Caki2 (cell line): ENCODE measurements at regions not wholly inside any gene's neighbourhood (a gene's known extent, or its start where the extent isn't known, plus 50 kb on each side); places are given as distances from the start of the nearest gene placed in this dataset.

ENCODE experiments used
- DNase-seq: peaks from one replicate; pipeline ENCODE4 v3.0.0-alpha.2; 2015; ENCODE audit warnings: low read depth
- in situ Hi-C: cut with HindIII; loops from 2 replicates; pipeline ENCODE4 v1.10.0; 2016; ENCODE audit warnings: low sequenced_read_pairs, low pct_unique_long_range_greater_than_20kb, mixed read lengths

DNA sequence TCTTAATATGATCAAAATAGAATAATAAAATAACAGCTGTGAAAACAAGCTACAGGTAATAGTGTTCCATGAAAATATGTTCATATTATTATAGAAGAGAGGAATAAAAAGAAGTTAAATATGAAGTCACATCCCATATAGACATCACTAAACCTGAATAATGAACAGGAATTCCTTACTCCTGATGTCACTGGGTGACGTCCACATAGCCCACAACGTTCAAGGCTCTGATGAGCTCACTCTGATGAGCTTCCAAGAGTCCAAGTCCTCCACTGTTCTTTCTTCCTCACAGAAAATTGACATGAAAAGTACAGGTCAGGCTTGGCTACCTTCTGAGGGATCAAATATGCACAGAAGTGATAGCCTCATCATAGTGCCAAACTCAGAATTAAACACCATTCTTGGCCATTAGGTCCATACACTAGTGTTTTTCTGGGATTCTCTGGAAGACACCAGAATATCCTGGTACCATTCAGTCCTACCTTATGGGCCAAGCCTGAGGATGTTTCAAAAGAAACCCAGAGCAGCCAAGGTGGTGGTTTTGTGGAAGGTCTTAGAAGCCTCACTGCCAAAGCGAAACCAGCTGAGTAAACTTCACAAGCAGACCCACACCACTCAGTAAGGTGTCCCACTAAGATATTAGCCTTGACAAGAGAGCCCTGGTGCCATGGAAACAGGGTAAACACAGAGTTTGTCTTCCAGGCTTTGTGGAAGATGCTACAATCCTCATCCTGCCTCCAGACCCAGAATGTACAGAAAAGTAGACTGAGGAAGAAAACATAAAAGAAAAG lies 138.4 kb upstream of the HHIP start:
- DNase-seq, result no peak

DNA sequence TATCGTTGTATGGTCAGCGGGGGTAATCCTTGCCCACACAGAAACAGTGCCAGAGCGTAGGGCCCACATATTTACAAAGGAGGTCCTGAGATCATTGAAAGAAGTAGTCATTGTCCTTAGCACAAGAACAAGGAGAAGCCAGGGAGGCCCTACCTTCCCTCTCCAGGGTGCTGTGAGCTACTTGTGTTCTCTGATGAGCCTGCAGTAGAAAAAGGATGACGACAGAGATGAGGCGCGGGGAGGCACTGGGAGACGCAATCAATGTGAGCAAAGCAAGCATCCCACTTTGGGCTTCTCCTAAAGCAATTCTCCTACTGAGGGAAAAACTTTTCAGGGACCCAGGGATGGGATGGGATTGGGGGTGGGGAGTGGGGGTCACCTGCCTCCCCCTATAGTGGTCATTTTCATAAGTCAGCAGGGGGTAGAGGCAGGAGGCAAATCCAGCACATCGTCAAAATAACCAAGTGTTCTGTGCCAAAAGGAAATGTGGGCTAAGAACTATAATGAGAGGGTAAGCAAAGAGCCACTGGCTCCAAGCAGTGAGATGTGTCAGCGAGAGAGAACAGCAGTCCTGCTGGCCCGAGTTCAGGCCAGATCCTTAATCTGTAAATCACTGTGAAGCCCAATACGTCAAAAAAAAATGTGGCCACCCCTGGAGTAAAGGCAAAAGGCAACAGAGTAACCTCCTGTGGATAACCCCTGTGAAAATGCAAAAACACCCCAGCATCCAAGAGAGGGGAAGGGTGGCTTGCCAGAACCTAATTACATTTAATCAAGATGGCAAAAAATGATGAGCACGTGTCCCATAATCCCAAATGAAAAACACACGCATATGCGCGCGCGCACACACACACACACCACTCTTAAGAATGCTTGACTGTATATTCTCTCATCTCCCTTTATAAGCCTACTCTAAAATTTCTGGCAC lies 136.6 kb upstream of the HHIP start:
- in situ Hi-C loops, result no loop called here
- no peak for DNase-seq

More for the DNA sequence above, 138.4 kb upstream of the HHIP start:
- in situ Hi-C loops, result no loop called here

DNA sequence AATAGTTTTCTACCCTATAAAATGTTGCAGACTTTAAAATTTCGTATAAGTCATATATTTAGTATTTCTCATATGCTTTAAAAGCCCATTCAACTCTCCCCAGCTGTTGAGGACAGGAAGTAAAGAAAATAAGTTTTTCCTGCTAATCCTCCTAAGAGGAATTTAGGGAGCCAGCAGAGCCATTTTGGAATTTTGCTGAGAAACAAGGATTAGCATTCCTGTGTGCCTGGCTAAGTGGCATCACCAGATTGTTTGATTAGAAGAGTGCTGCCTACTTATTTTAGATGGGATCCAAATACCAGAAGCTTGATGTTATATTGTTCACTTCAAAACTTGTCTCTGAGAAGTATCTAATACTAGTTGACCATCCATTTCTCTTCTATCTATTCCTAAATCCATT lies 131.2 kb upstream of the HHIP start:
- DNase-seq, result no peak
- in situ Hi-C loops, result no loop called here

DNA sequence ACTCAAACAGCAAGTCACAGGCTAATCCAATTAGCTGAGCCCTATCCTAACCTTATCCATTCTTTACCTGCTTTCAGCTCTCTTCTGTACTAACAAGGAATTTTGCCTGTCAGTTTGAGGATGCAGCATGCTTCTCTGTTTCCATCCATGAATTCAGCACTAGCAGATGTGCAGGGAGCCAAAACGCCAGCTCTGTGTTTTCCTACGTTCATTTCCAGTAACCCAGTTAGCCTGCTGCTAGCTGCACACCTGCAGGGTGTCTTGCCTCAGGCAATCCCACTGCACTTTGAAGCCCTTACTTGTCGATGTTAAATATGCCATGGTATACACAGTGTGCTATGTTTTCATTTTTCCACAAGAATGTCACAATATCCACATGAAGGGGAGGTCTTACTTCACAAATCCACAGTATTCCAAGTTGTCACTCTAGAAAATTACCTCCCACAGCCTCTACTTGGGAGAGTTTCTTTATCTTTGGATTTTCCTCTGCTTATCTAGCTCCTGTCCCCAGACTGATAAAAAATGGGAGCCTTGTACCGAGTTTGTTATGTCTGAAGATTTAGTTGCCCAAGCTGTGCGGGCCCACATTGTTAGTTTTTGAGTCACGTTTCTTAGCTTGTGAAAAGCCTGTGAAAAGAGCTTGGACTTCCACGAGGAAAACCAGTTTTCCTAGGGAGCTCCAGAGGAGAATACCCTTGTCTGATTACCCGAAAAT lies 127.6 kb upstream of the HHIP start:
- in situ Hi-C loops, result no loop called here
- DNase-seq, result no peak

DNA sequence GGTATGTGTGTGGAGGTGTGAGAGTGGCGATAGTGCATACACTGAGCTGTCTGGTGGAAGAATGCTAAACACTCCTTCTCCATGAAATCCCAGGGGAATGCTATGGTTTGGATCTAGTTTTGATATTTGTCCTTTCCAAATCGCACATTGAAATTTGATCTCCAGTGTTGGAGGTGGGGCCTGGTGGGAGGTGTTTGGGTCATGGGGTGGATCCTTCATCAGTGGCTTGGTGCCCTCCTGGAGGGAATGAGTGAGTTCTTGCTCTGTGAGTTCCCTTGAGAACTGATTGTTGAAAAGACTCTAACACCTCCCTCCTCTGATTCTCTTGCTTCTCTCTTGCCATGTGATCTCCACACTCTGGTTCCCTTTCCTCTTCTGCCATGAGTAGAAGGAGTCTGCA lies 114.1 kb upstream of the HHIP start:
- in situ Hi-C loops, result no loop called here

DNA sequence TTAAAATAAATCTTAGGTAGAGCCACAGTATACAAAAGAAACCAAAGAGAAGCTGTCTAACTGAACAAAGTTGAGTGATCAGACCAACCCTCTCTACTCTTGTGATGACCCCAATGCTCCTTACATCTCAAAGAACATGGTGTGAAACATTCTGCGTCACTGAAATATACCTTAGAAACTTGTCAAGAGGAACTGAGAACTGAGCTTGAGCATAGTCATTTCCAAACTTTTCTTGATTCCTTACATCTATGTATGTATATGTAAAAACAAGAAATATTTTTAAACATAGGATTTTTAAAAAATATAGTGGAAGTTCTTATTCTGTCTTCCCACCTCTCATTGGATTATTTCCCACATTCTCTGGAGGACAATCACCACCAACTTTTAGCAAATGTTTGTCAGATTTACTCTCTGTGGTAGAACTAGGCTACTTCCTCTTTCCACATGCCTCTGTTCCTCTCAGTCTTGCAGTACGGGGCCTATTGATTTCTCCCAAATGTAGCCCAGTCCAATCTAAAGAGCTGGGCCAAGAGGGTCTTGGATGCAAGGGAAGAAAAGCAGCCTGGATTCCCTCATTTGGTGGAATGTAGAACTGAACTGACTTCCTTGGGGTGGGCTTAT lies 98.2 kb upstream of the HHIP start:
- no peak for DNase-seq
- in situ Hi-C loops, result no loop called here

More for the DNA sequence above, 114.1 kb upstream of the HHIP start:
- no peak for DNase-seq

DNA sequence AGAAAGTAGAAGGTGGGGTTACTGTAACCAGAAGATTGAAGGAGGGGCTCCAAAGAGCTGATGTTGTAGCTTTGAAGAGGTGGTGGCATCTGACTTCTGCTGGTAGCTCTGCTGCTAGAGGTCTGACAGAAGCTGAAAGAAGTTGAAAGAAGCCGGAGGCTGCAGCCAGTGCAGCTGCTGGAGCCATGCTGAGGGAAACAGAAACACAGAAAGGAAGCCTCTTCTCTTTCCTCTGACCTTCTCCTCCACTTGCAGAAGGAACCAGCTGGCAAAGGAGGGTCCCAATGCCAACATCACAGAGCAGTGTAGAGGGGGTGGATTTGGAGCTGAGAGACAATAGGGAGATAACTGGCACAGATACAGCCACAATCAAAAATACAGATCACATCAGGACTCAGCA lies 89.3 kb upstream of the HHIP start:
- DNase-seq, result no peak
- in situ Hi-C loops, result no loop called here

DNA sequence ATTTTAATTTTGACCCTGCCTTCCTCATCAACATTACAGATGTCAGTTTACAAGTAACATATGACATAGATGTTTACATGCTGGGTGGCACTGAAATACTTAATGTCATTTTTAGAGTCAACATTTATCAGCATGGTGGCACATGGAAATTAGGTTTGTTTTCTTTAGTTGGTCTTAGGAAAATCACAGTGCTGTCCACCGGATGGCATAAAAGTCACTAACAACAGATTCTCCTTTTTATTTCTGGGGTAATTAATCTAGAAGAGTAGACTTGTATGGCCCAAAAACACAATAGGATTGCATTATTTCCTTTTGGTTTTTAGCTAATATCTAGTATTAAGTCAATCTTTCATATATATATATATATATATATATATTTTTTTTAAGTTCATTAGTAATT lies 88.6 kb upstream of the HHIP start:
- DNase-seq, result no peak
- in situ Hi-C loops, result no loop called here

DNA sequence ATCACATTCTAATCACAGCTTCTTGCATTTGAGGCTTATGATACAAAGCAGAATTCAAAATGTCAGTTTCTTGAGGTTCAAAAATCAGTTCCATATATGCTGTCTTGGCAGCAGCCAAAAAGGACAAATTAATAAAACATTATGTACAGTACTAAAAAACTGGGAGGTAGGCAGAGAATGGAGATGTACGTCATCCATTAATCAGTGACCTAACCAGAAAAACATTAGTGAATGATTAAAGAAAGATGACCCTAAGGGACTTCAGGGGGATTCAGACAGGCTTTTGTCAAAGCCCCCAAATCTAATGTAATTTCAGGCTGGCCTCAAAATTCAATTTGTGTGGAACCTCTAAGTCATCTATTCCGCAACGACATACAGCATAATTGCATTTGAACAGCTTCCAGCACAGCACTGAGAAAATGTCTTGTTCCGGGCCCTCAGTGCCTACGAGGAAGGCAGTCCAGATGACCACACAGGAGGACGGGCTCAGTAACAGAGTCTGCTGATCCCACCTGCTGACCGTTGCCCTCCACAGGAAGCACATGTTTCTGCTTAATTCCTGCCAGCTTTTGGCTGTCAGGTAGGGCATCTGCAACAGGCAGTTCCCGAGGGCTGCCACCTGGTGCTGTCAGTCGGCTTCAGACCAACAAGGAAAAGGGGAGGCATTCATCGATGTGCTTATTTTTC lies 83.8 kb upstream of the HHIP start:
- peak; percentile 20 for DNase-seq

DNA sequence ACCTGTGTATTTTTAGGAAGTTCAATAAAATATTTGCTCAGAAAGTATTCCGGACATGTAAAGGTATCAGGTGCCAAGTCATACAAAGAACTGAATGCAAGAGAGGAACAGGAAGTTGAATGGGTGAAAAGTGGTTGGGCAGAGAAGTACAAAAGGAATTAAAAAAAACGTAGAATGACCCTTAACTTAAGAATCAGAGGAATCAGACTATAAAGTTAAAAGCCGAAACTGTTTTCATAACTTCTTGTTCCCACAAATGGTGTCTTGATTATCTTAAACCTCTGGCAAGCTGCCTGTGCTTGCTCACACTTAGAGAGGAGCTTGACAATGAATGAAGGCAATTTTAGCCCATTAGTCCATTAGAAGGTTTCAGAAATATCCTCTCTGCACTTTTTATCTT lies 81.6 kb upstream of the HHIP start:
- in situ Hi-C loops, result no loop called here
- no peak for DNase-seq

More for the DNA sequence above, 83.8 kb upstream of the HHIP start:
- in situ Hi-C loops, result no loop called here

DNA sequence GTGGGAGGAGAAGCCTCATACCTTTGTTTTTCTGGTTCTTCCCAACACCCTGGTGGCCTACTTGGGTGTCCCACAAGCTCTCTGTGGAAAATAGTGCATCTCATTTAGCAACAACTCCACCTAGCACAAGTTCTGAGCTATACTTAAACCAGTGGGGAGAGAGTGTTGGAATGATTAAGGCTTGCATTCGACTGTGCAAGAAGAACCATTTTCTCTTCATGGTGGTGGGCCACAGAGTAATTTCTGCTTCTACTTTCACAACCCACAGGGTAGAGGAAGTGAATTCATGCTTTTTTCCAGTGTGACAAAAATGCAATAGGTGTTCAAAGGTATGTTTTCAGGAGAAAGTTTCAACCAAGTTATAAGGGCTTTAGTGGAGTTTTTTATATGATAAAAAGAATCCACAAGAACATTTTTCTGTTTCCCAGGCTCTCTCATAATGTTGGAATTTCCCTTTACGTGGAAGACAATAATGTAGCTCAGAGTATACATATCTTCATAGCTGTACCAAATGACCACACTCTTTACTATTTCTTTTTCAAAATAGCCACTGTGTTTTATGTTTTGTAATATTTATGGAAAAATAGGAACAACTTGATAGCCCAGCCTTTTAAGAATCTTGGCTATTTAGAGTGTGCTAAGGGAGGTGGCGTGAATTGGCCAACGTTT lies 80.3 kb upstream of the HHIP start:
- in situ Hi-C loops, result no loop called here
- DNase-seq, result no peak

DNA sequence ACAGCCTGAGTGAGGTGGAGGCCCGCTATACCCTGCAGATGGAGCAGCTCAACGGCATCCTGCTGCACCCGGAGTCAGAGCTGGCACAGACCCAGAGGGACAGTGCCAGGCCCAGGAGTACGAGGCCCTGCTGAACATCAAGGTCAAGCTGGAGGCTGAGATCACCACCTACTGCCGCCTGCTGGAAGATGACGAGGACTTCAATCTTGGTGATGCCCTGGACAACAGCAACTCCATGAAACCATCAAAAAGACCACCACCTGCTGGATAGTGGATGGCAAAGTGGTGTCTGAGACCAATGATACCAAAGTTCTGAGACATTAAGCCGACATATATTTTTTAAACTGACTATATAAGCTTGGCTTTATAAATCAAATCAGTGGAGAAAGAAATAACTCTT lies 73.3 kb upstream of the HHIP start:
- no peak for DNase-seq
- in situ Hi-C loops, result no loop called here

DNA sequence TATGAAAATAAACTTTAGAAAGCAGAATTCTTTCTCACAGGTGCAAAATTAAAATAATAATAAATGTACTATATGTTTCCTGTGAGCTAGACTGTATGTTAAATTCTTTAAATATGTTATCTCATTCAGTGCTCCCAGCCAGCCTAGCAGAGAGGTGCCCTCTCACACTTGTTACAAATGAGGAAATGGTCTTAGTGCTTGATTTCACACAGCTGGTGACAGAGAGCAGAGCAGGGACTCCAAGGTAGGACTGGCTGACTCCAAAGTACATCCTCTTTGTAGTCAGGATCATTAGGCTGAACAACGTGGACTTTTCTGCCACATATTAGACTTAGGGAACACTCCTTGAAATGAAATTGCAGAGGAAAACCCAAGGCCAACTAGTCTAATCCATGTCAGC lies 72.0 kb upstream of the HHIP start:
- in situ Hi-C loops, result no loop called here
- no peak for DNase-seq

DNA sequence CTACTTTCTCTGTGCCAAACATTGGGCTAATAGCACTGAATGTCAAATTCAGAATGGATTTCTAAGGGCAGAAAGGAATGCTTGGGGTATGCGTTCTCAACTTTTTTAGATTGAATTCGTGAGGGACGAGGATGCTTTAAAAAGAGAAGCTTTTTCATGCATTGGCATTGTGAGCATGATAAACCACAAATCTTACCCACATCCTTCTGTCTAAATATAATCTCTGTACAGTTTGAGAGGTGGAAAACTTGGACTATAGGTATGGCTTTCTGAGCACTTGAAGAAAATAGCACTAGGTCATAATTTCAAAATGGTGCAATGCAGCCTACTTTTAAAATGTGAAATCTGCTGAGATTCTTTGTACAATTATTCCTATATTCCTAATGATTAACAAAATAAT lies 71.4 kb upstream of the HHIP start:
- in situ Hi-C loops, result no loop called here
- no peak for DNase-seq

DNA sequence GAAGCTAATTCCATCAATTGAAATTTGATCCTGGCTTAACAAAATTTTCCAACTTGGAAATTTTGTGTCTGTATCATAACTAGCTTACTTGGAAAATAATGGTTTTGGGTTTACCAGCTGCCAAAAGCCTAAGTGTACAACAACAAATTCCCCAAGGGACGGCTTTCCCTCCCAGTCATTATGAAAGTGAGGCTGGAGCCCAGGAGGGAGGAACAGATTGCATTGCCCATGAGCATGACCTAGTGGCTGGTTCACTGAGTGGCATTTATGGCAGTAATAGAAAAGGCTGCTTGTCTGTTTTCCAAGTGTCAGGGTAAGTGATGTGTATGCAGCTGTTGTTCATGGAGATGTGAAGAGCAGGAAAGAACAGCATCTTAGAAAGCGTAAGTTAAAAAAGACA lies 70.8 kb upstream of the HHIP start:
- no peak for DNase-seq
- in situ Hi-C loops, result no loop called here

DNA sequence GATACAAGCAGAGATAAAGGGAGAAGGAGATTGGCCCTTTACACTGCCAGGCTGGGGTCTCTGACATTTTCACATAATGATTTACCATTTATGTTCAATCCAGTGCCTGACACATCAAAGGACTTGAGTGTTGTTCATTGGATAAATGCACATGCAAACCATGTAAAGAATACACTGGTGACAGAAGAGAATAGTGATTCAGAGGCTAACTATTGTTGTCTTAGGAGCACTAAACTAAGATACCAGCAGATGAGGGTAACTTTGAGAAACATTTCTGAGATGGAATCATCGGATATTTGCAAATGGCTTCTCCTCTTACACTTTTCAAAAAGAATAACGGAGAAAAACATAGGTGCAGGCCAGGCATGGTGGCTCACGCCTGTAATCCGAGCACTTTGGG lies 67.3 kb upstream of the HHIP start:
- in situ Hi-C loops, result no loop called here
- DNase-seq, result no peak

DNA sequence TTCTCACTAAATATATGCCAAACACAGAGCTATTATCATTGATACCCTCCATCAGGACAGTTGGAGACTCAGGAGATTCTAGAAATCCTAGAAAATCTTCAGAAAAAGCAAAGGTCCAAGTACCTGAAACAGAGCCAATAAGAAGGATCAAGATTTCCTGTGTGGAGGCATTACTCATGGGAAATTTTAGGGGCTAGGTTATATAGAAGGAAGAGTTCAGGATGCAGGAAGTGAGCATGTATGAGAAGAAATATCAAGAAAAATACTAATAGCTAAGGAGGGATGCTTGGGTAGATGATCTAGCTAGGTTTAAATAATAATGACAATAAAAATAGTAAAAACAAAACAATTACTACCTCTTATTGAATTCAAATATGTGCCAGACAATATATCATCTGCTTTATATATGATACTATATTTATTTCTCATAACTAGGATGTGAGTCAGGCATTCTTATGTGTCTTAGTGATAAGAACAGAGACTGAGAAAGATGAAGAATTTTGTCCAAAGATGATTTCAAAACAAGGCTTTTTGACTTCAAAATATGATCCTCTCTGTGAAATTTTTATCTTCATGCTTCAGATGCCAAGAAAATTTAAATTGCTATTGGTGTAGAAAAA lies 66.4 kb upstream of the HHIP start:
- in situ Hi-C loops, result no loop called here
- no peak for DNase-seq
